Loucy (cell line): ENCODE measurements at regions not wholly inside any gene's neighbourhood (a gene's known extent, or its start where the extent isn't known, plus 50 kb on each side); places are given as distances from the start of the nearest gene placed in this dataset.

Experiments used
- H2AFZ ChIP-seq: fragments of 200-600 bp; sonication (generic); 2 replicates; pipeline ENCODE4 v1.6.0; 2016; ENCODE audit warnings: antibody characterized with exemption, mild to moderate bottlenecking, low read length, moderate library complexity
- H3F3A ChIP-seq: fragments of 200-600 bp; 2 replicates; pipeline ENCODE4 v1.6.0; 2016; ENCODE audit warnings: antibody characterized with exemption, low read depth, mild to moderate bottlenecking
- H3K27me3 ChIP-seq: fragments of 200-600 bp; sonication (generic); 2 replicates; pipeline ENCODE4 v1.6.1; 2014; ENCODE audit warnings: low read length, mild to moderate bottlenecking; ENCODE audit not compliant: insufficient read depth, poor library complexity, severe bottlenecking
- H3K36me3 ChIP-seq: fragments of 200-600 bp; sonication (generic); 2 replicates; pipeline ENCODE4 v1.6.1; 2016; ENCODE audit warnings: low read length; ENCODE audit not compliant: insufficient read depth
- H3K4me1 ChIP-seq: fragments of 200-600 bp; sonication (generic); 2 replicates; pipeline ENCODE4 v1.5.1; 2014; ENCODE audit warnings: low read length, mild to moderate bottlenecking; ENCODE audit not compliant: insufficient read depth, poor library complexity, severe bottlenecking
- H3K4me2 ChIP-seq: fragments of 200-600 bp; sonication (generic); 2 replicates; pipeline ENCODE4 v1.6.0; 2014; ENCODE audit warnings: antibody characterized with exemption, low read length, low read depth, mild to moderate bottlenecking; ENCODE audit not compliant: poor library complexity, severe bottlenecking
- H3K4me3 ChIP-seq: fragments of 200-600 bp; sonication (generic); 2 replicates; pipeline ENCODE4 v1.5.1; 2014; ENCODE audit warnings: low read length, mild to moderate bottlenecking, mixed read lengths; ENCODE audit not compliant: poor library complexity, severe bottlenecking
- H3K79me2 ChIP-seq: fragments of 200-600 bp; sonication (generic); 2 replicates; pipeline ENCODE4 v1.6.1; 2014; ENCODE audit warnings: low read length; ENCODE audit not compliant: insufficient read depth
- H3K9ac ChIP-seq: fragments of 200-600 bp; sonication (generic); 2 replicates; pipeline ENCODE4 v1.6.0; 2014; ENCODE audit warnings: mild to moderate bottlenecking, low read depth, low read length, moderate library complexity; ENCODE audit not compliant: poor library complexity, severe bottlenecking
- H3K9me2 ChIP-seq: fragments of 200-600 bp; sonication (generic); replicated peaks from 2 replicates; pipeline ENCODE4 v1.6.1; 2016; ENCODE audit warnings: low read depth, low read length, mixed read lengths
- H3K9me3 ChIP-seq: fragments of 200-600 bp; sonication (generic); 2 replicates; pipeline ENCODE4 v1.6.1; 2014; ENCODE audit warnings: mild to moderate bottlenecking, antibody characterized with exemption, low read length, low read depth; ENCODE audit not compliant: insufficient read depth
- H4K20me1 ChIP-seq: fragments of 200-600 bp; sonication (generic); 2 replicates; pipeline ENCODE4 v1.6.0; 2014; ENCODE audit warnings: antibody characterized with exemption, low read length, mild to moderate bottlenecking; ENCODE audit not compliant: insufficient read depth, poor library complexity, severe bottlenecking
- CTCF ChIP-seq: fragments of 200-600 bp; sonication (generic); conservative IDR thresholded peaks from 2 replicates; pipeline ENCODE4 v1.5.1; 2014; ENCODE audit warnings: mild to moderate bottlenecking, antibody characterized with exemption, low read length
- EZH2phosphoT487 ChIP-seq: fragments of 200-600 bp; IDR thresholded peaks from 2 replicates; pipeline ENCODE4 v1.6.1; 2018; ENCODE audit warnings: antibody characterized with exemption, mild to moderate bottlenecking, moderate library complexity, borderline replicate concordance

GRCh38 chr18:41145516-41145915, 809.5 kb upstream of the PIK3C3 start:
- no peak for TF ChIP-seq EZH2phosphoT487
- no peak for TF ChIP-seq CTCF
- no peaks in the 10 kb centered on the region for H3K27me3 ChIP-seq
- H3F3A ChIP-seq = no peaks in the 10 kb centered on the region
- no peaks in the 10 kb centered on the region for H3K9me3 ChIP-seq
- H4K20me1 ChIP-seq = no peaks in the 10 kb centered on the region
- H3K4me2 ChIP-seq = no peak overlapping the region
- no peak overlapping the region for H2AFZ ChIP-seq
- H3K9ac ChIP-seq = no peak overlapping the region
- H3K79me2 ChIP-seq = no peaks in the 10 kb centered on the region
- H3K4me1 ChIP-seq = no peaks in the 10 kb centered on the region
- H3K9me2 ChIP-seq = no peaks in the 10 kb centered on the region
- no peak overlapping the region for H3K4me3 ChIP-seq
- no peaks in the 10 kb centered on the region for H3K36me3 ChIP-seq

DNA sequence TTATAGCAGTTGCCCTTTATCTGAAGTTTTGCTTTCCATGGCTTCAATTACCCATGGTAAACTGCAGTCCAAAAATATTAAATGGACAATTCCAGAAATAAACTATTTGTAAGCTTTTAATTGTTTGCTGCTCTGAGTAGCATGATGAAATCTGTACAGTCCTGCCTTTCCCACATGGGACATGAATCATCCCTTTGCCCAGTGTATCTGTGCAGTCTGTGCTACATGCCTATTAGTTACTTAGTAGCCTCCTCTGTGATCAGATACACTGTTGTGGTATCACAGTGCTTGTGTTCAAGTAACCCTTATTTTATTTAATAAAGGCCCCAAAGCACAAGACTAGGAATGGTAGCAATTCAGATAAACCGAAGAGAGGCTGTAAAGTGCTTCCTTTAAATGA, 810.6 kb upstream of the PIK3C3 start:
- H4K20me1 ChIP-seq = no peaks in the 10 kb centered on the region
- no peaks in the 10 kb centered on the region for H3F3A ChIP-seq
- H3K36me3 ChIP-seq = no peaks in the 10 kb centered on the region
- H3K9ac ChIP-seq = no peak overlapping the region
- no peak overlapping the region for H2AFZ ChIP-seq
- no peaks in the 10 kb centered on the region for H3K4me1 ChIP-seq
- H3K9me3 ChIP-seq = no peaks in the 10 kb centered on the region
- no peaks in the 10 kb centered on the region for H3K27me3 ChIP-seq
- H3K9me2 ChIP-seq = no peaks in the 10 kb centered on the region
- TF ChIP-seq EZH2phosphoT487 (no peak), CTCF (no peak)
- no peak overlapping the region for H3K4me3 ChIP-seq
- H3K79me2 ChIP-seq = no peaks in the 10 kb centered on the region
- no peak overlapping the region for H3K4me2 ChIP-seq

DNA sequence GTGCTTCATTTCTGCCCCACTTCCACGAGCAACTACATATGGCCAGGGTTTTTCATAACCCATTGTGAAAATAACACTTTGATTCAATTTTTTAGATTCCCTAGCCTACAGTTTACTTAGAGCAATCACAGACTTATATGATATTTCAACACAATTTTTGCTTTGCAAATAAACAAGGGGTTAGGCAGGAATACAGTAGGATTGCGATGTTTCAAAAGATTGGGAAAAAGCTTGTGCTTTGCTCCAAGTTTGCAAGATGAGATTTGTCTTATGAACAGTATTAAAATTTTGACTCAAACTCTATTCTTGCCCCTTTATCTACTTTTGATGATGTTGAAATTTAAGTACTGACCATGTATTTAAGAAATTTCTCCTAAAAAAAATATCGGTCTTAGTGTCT, 814.5 kb upstream of the PIK3C3 start:
- Histone ChIP-seq H3K79me2 (no peaks in the 10 kb centered on the region), H3K4me2 (no peak overlapping the region), H3K27me3 (no peaks in the 10 kb centered on the region), H4K20me1 (no peaks in the 10 kb centered on the region), H3K9ac (no peak overlapping the region), H3K9me3 (no peaks in the 10 kb centered on the region), H3F3A (no peaks in the 10 kb centered on the region), H3K36me3 (no peaks in the 10 kb centered on the region), H2AFZ (no peak overlapping the region), H3K4me3 (no peak overlapping the region), H3K4me1 (no peaks in the 10 kb centered on the region), H3K9me2 (no peaks in the 10 kb centered on the region)
- TF ChIP-seq CTCF (no peak), EZH2phosphoT487 (no peak)
